HG03039 (cell line): ENCODE measurements at regions not wholly inside any gene's neighbourhood (a gene's known extent, or its start where the extent isn't known, plus 50 kb on each side); places are given as distances from the start of the nearest gene placed in this dataset.
"Not testable (repeated sequence)": the region's sequence is repeated elsewhere in the genome, so short reads cannot be mapped to it uniquely, and the experiment has no call there.

Experiments
- ATAC-seq: cut with Tn5 transposase; IDR thresholded peaks from one replicate; pipeline ENCODE4 v1.9.1; 2021; ENCODE audit warnings: mild to moderate bottlenecking, moderate library complexity; ENCODE audit not compliant: unreplicated experiment

- ATAC-seq: no peak
Observed at GRCh38 chr4:26171501-26171900, 149.3 kb upstream of the RBPJ start.

DNA sequence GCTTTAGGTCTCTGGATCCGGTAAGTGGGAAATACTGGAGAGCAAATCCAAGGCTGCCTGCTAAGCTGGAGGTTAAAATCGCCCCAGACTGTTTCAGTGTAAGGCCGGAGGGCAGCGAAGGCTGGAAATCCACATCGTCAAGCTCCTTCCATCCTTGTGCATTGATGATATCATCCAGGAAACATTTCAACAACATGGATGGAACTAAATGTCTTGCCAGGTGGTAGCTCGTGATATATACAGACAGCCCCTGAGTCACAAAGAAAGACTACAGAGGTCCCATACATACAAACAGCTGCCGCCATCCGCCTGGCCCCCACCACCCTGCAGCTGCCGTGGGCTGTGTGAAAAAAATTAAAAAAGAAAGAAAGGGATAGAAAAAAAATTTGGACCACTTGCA lies 148.9 kb upstream of the RBPJ start:
- ATAC-seq: no peak

DNA sequence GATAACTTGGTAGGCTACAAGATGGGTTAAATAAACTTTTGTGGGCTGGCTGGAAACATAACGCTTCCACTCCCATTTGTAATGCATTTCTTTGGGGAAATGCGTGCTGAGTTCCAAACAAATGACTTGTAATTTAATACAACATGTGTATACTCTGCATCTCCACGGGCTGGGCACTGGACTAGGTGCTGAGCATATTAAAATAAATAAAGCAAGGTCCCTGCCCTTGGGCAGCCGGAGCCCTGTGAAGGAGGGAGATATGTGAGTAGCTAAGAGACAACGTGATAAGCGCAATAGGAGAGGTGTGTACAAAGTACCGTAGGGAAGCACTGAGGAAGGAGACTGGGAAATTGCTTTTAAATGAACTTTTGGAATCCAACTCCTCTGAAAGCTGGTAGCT lies 147.2 kb upstream of the RBPJ start:
- ATAC-seq: no peak

- ATAC-seq: no peak
Observed at GRCh38 chr4:26174027-26174426, 146.8 kb upstream of the RBPJ start.

DNA sequence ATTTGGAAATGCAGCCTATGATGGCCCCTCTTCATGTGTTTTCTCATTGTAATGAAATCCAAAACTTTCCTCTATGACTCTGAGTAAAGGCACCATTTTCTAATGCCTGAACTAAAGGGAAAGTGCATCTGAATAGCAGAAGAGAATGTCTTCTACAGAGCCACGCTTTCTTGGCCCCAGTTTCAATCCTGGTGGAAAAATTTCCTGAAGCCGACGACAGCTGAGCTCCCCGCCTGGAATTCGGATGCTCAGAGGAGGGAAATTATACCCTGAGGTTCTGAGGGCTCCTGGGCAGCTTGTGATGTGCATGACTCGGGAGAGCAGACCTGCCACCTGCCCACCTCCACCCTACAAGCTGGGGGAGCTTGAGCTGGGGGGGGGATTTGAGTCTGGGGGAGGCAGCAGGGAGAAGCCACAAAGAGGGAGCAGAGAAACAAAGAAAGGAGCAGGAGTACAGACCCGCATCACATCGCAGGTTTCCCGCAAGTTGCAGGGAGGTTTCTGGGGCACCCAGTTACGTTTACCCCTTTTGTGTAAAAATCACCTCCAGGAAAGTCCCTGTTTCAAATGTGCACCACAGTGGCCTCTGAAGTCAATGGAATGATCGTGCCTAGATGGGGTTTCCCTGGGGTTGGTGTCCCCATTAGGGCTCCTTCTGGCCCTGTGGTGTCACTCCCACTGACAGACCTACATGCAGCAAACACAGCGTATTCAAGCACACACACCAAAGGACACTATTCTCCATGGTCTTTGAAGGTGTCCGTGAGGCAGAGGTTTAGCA lies 145.6 kb upstream of the RBPJ start:
- no peak for ATAC-seq

DNA sequence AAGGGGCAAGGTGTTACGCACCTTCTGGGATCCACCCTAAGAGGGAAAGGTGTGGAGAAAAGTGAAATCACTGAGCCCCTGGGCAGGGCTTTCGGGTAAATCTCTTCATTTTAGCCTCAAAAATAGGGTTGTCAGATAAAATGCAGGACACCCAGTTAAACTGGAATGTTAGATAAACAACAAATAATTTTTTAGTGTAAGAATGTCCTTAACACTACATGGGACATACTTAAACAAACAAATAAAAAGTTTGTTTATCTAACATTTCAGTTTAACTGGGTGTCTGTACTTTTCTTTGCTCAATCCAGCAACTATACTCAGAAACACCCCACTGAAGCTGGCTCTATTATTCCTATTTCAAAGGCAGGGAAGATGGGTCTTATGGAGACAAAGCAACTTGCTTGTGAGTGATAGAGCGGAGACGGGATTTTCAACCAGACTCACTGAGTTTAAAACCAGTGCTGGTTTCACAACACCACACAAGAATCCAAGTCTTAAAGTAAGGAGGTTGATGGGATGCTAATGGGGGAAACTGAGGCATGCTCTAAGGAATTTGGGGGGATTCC lies 144.8 kb upstream of the RBPJ start:
- no peak for ATAC-seq

DNA sequence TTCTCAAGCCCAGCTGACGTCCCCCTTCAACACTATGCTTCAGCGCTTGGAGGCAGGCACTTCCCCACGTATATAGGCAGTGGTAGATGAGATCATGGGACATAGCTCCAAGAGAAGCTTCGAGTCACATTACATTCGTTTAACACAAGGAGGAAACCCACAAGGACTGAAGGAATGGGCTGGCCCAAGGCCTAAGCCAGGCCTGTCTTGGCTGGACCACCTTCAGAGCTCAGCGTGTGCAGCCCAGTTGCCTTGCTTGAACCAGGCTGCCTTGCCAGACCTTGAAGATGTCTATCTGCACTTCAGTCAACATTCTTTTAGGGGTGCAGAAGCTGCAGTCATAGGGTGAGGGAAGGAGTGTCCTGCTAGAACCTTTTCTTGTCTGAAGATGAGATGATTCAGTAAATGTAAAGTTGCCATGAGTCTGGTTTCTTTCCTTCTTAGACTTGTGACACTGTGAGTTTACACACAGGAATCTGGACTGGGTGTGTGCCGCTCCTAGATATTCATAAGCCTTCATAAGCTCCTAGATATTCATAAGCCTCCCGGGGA lies 144.1 kb upstream of the RBPJ start:
- ATAC-seq: no peak

- ATAC-seq: peak; percentile 17
Observed at GRCh38 chr4:26178854-26179253, 142.0 kb upstream of the RBPJ start.

GRCh38 chr4:26179316-26179760 lies 141.5 kb upstream of the RBPJ start:
- peak; percentile 60 for ATAC-seq

DNA sequence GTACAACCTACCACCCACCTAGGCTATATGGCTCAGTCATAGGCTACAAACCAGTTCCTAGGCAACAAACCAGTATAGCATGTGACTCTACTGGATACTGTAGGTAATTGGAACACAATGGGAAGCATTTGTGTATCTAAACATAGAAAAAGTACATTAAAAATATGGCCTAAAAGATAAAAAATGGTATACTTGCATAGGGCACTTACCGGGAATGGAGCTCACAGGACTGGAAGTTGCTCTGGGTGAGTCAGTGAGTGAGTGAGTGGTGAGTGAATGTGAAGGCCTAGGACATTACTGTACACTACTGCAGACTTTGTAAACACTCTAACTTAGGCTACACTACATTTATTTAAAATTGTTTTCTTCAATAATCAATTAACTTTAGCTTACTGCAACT lies 139.2 kb upstream of the RBPJ start:
- ATAC-seq: no peak

GRCh38 chr4:26183017-26183416 lies 137.8 kb upstream of the RBPJ start:
- no peak for ATAC-seq

- ATAC-seq: no peak
Observed at GRCh38 chr4:26185436-26185835, 135.4 kb upstream of the RBPJ start.

GRCh38 chr4:26191353-26191752 lies 129.5 kb upstream of the RBPJ start:
- ATAC-seq: no peak

DNA sequence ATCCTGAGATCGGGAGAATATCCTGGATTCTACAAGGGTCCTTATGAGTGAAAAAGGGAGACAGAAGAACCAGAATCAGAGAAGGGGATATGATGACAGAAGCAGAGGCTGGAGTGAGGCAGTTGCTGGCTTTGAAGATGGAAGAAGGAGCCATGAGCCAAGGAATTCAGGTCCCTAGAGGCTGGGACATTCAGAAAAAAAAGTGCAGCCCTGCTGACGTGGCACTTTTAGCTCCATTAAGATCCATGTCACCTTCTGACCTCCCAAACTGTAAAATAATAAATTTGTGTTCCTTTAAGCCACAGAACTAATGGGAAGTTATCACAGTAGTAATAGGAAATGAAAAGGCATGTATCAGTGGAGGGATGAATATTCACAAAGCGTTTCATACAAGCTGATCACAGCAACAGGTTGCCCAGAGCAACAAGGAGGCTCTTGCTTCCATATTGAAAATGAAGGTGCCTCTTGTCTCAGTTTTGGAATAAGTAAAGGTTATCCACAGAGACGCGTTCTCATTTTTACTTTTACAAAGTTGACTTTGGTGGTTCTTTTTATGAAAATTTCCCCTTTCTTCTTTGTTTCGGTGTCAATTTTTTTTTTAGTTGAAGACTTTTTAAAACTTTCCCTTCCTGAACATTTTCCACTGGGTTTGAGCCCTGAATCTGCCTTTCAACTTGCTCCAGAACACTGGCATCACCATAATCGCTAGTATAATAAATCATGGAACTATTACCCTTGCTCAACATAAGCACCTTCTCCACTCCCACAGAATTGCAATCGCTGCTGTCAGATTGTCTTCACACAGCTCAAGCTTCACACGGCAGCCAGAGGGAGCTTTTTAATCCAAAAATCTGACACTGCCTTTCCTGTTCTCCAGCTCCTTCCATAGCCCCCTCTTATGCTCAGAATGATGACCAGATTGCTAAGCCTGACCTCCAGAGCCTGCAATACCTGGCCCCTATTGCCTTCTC lies 127.6 kb upstream of the RBPJ start:
- peak; percentile 39 for ATAC-seq

DNA sequence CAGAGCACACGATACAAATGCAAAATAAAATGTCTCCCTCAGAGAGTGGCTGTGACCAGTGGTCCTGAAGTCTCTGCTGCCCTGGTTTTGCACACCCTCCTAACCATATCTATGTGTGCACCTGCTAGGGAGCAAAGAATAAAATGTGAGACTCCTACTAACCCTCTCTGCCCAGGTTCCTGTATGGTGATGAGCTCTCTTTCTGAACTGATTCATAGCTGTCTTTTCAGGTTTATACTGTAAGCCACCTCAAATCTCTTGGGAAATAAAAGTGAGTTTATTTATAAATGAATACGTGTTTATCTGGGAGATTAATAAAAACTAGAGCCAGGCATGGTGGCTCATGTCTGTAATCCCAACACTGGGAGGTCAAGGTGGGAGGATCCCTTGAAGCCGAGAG lies 126.0 kb upstream of the RBPJ start:
- no peak for ATAC-seq

DNA sequence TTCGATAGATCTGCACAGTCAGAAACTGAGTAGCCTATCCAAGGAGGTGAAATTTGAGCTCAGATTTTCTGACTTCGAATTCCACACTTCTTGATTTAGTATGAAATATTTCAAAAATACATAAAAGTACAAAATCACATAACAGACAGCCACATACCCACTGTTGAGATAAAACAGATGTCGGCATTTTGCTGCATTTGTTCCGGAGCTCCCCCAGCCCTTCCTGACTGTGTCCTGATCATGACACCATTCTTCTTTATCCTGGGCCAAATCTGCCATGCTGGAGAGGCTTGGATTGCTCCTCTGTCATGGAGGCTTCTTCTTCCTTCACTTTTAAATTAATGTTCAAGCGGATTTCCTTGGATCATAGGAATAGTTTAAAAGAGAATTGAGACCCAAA lies 124.2 kb upstream of the RBPJ start:
- ATAC-seq: no peak

- ATAC-seq: peak; percentile 76
Observed at GRCh38 chr4:26197018-26197779, 123.6 kb upstream of the RBPJ start.

- ATAC-seq: not testable (repeated sequence)
Observed at GRCh38 chr4:26198931-26199330, 121.9 kb upstream of the RBPJ start.

GRCh38 chr4:26199596-26199995 lies 121.2 kb upstream of the RBPJ start:
- ATAC-seq: no peak

GRCh38 chr4:26201120-26201519 lies 119.7 kb upstream of the RBPJ start:
- ATAC-seq: no peak
